Hypothalamus (tissue), 51 donors: ENCODE measurements at regions not wholly inside any gene's neighbourhood (a gene's known extent, or its start where the extent isn't known, plus 50 kb on each side); places are given as distances from the start of the nearest gene placed in this dataset.

Source experiments
- DNase-seq, 51 donors: peaks; one replicate each; lab custom pipeline; 2025; lab: John Stamatoyannopoulos, UW

GRCh38 chr2:12320027-12320734, 396.6 kb upstream of the TRIB2 start:
- no peak for DNase-seq

DNA sequence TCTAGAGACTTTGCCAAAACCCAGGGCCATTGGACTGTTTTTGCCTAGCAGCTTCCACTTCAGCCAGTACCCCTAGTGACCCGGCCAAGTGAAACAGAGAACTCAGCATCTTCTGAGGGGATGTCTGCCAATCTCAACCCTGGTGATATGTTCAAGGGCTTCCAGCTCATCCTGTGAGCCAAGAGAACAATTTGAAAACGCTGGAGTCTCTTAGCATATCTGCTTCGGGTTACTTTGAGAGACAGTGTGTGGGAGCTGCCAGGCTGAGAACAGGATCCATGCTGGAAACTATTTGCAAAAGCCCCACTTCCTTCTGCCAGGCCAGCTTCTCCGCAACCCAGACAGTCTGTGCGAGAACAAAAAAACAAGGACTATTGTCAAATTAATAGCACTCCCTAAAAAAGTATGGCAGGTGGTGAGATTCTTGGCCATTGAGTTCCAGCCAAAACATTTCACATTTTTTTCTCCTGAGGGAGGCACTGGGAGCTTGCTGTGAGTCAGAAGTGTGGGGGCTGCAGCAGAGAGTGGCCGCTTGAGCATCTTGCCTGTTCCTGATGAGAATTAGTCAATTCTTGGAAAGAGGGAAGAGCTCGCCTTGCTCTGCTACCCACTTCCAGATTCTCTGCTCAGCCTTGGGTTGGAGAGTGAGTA, 395.6 kb upstream of the TRIB2 start:
- peak in 4 of 51 donors; percentile 34 to 58 (median 44) for DNase-seq

DNA sequence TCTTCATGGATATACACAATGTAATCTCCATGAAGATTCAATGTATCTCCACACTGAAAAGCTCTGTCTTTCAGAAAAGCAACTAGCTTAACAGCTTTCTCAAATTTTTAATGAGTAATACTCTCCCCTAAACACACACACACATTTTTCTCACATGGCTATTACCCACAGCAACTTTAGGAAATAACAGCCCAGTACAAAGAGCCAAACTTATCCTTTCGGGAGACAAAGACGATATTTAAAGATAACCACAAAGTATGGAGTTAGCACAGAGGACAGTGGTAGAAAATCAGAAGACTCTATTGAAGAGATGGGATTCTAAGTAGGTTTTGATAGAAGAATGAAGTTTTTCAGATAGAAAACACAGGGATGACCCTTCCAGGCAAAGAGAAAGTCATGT, 394.9 kb upstream of the TRIB2 start:
- no peak for DNase-seq

GRCh38 chr2:12325806-12326205, 390.9 kb upstream of the TRIB2 start:
- DNase-seq: no peak

GRCh38 chr2:12326449-12327190, 390.1 kb upstream of the TRIB2 start:
- DNase-seq: no peak

DNA sequence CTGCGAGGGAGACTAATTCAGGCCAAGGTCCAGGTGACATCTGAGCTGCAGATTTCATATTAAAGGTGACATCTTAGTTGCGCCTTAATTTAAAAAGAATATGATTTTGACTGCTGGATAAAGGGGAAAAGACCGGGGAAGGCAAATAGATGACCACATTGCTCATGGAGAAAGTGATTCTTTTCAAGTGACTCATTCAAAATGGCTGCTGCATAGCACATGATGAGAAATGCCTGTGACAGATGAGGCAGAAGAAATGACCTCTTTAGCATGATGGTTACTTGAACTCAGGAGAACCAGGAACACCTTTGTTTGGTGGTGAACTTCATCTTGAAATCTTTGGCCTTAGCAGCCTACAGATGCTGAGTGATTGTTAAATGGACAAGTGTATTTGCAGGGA, 385.8 kb upstream of the TRIB2 start:
- no peak for DNase-seq

DNA sequence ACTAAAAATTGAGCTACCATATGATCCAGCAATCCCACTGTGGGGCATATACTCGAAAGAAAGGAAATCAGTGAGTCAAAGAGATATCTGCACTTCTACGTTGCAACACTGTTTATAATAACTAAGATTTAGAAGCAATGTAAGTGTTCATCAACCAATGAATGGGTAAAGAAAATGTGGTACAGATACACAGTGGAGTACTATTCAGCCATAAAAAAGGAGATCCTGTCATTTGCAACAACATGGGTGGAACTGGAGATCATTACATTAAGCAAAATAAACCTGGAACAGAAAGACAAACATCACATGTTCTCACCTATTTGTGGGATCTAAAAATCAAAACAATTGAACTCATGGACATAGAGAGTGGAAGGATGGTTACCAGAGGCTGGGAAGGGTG, 385.0 kb upstream of the TRIB2 start:
- no peak for DNase-seq

DNA sequence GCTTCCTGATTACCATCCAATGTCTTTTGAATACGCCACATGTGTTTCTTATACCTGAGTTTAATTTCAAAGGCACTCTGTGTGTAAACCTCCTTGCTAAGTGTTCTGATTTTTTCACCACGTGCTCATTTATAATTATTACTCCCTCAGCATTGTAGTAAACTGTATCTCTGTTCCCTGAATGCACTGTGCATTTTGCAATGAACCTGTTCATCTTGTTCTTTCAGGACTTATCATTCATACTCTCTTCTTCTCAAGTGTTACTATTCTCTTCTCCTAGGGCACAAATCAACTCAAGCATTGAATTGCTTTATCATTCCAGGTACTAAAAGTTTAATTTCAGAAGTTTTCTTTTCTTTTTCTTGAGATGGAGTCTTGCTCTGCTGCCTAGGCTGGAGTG, 383.4 kb upstream of the TRIB2 start:
- no peak for DNase-seq

- peak in 2 of 51 donors; percentile 17 to 67 for DNase-seq
Measured at GRCh38 chr2:12334412-12334966, 382.2 kb upstream of the TRIB2 start.

- DNase-seq: no peak
Measured at GRCh38 chr2:12335131-12335530, 381.6 kb upstream of the TRIB2 start.

DNA sequence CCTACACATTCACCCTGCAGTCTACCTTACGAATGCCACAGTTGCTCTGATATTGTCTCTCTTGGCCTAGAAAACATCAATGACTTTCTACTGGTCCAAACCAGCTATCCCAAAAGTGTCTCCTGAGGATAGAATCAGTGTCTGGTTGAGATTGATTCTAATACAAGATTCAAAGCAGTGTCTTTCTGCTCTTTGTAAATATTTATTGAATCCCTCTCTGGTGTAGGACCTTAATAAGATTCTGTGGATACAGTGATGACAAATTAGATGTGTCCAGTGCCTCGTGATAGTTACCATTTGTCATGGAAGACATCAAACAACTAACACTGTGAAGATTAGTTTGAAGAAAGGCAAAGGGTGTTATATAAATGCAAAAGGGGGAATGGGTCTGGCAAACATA, 380.7 kb upstream of the TRIB2 start:
- DNase-seq: no peak

GRCh38 chr2:12338946-12339697, 377.6 kb upstream of the TRIB2 start:
- DNase-seq: no peak

DNA sequence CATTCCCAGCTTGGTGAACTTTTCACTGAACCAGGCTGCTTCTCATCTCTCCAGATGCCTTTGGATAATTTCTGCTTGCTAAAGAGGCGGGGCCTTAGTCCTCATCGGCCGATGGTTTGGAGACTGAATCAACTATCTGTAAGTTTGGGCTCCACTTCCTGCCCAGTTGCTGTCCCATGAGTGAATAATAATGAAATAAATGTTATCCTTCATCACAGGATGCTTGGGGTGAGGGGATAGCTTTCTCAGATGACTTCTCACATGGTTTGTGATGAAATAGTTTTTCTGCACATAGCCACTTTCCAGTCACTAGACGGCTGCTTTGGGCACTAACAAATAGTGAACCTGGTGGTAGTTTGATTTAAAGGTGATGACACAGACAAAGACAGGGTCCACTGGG, 376.6 kb upstream of the TRIB2 start:
- DNase-seq: no peak

DNA sequence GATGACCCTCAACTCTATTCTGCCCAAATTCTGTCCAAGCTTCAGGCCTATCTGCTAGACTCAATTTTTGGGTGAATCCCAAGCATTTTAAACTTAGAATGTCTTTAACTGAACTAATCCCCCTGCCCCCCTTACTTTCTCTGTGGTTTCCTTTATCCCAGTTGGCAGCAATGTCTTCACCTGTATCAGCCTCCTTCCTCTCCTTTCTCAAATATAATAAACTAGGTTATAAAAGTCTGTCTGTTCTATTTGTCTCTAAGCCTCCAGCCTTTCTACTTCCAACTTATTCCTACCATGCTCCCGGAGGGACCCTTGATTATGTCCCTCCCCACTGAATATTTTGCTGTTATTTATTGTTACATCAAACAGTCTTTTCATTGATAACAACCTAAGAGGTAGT, 375.5 kb upstream of the TRIB2 start:
- no peak for DNase-seq

DNA sequence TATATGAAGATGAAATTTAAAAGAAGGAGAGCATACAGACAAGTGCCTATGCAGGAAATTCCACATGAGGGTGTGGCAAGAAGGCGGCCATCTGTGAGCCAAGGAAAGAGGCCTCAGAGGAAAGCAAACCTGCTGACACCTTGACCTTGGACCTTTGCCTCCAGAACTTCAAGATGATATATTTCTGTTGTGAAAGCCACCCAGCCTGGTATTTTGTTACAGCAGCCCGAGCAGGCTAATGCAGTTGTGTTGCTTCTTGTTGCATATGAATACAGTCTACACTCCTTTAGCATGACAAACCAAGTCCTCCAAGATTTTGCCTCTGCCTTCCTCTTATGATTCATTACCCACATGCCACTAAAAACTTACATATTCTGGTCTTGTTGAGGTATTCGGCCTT, 374.8 kb upstream of the TRIB2 start:
- DNase-seq: no peak

GRCh38 chr2:12343141-12343540, 373.6 kb upstream of the TRIB2 start:
- no peak for DNase-seq

- DNase-seq: no peak
Measured at GRCh38 chr2:12347066-12347493, 369.7 kb upstream of the TRIB2 start.

GRCh38 chr2:12348216-12348615, 368.5 kb upstream of the TRIB2 start:
- no peak for DNase-seq

DNA sequence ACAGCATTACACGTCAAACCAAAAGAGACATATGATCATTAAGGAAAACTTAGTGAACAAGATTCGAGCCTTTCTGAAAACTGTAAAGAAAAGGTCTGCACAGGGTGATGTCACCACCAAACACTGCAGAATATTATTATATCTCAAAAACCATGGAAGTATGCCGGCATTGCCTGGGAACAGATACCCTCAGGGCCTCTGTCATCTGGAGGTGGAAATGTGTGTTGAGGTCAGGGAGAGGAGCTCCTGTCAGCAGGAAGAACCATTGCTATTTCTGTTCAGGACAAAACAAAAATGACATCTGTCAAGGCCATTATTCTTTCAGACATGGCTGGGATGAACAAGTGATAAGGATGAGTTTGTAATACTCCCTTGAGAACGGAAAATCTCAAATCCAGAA, 365.9 kb upstream of the TRIB2 start:
- no peak for DNase-seq

DNA sequence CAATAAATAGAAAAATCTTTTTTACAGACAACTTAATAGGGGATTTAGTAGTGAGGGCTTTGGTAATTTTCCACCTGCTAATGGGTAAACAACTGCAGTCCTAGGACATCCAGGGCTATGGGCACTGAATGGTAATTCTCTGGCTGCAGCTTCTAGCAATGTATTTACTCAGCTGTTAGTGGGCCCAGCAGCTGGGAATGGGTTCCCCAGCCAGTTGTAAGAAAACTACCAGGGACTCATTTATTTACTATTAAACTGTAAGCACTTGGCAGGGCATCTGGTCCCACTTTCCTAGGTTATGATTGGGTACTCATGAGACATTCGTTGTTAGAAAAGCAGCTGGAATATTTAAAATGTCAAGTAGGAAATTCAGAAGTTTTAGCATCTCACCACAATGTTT, 363.8 kb upstream of the TRIB2 start:
- DNase-seq: no peak

- DNase-seq: no peak
Measured at GRCh38 chr2:12361506-12361905, 355.2 kb upstream of the TRIB2 start.
